Memory B cell (primary cell): ENCODE measurements at regions not wholly inside any gene's neighbourhood (a gene's known extent, or its start where the extent isn't known, plus 50 kb on each side); places are given as distances from the start of the nearest gene placed in this dataset.
"Not testable (repeated sequence)": the region's sequence is repeated elsewhere in the genome, so short reads cannot be mapped to it uniquely, and the experiment has no call there.

Source experiments
- ATAC-seq: fragments of 150-1000 bp; cut with Tn5 transposase; 2 replicates; pipeline ENCODE4 v1.10.0; 2021; ENCODE audit warnings: low read depth, mild to moderate bottlenecking, moderate library complexity
- DNase-seq, 2 donors: peaks; one replicate each; pipeline ENCODE4 v3.0.0; 2022; ENCODE audit warnings: low spot score in 2 of 2
- H3K27ac Mint-ChIP-seq: one replicate; pipeline ENCODE4 v1.8.0; 2022; ENCODE audit warnings: mild to moderate bottlenecking, moderate library complexity, mixed read lengths
- H3K27me3 Mint-ChIP-seq: one replicate; pipeline ENCODE4 v1.8.0; 2022; ENCODE audit warnings: mixed read lengths
- H3K36me3 Mint-ChIP-seq: one replicate; pipeline ENCODE4 v1.8.0; 2022; ENCODE audit warnings: mild to moderate bottlenecking, mixed read lengths
- H3K4me1 Mint-ChIP-seq: one replicate; pipeline ENCODE4 v1.8.0; 2022; ENCODE audit warnings: mixed read lengths
- H3K4me3 Mint-ChIP-seq: one replicate; pipeline ENCODE4 v1.8.0; 2022; ENCODE audit warnings: mild to moderate bottlenecking, moderate library complexity, mixed read lengths
- H3K9me3 Mint-ChIP-seq: one replicate; pipeline ENCODE4 v1.8.0; 2022; ENCODE audit warnings: mixed read lengths

GRCh38 chr1:194071205-194071604 lies 884.8 kb upstream of the B3GALT2 start:
- Mint-ChIP-seq H3K27ac (no peak overlapping the region), H3K27me3 (no peaks in the 10 kb centered on the region), H3K36me3 (no peaks in the 10 kb centered on the region), H3K4me3 (no peak overlapping the region), H3K4me1 (no peaks in the 10 kb centered on the region), H3K9me3 (no peaks in the 10 kb centered on the region)
- no peak for DNase-seq
- ATAC-seq, result no peak

DNA sequence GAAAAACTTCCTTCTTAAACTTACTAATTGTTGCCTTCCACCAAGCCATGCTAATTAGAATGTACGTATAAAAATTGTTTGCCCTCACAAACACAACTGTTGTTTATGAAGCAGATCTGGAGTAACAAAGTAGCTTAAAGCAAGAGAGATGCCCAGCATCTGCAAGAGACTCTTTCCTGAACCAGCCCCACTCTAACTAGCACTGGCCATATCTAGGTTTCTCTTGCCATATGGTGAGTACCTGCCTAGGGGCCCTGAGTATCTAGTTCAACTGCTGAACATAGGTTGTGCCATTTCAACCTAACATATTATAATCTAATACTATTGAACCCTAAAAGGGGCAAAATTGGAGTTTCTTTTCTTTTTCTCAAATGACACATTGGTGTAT lies 883.4 kb upstream of the B3GALT2 start:
- DNase-seq (no peak), ATAC-seq (no peak)
- Mint-ChIP-seq H3K9me3 (peaks cover 1% of the 10 kb centered on the region), H3K36me3 (no peaks in the 10 kb centered on the region), H3K4me1 (no peaks in the 10 kb centered on the region), H3K4me3 (no peak overlapping the region), H3K27ac (no peak overlapping the region), H3K27me3 (no peaks in the 10 kb centered on the region)

DNA sequence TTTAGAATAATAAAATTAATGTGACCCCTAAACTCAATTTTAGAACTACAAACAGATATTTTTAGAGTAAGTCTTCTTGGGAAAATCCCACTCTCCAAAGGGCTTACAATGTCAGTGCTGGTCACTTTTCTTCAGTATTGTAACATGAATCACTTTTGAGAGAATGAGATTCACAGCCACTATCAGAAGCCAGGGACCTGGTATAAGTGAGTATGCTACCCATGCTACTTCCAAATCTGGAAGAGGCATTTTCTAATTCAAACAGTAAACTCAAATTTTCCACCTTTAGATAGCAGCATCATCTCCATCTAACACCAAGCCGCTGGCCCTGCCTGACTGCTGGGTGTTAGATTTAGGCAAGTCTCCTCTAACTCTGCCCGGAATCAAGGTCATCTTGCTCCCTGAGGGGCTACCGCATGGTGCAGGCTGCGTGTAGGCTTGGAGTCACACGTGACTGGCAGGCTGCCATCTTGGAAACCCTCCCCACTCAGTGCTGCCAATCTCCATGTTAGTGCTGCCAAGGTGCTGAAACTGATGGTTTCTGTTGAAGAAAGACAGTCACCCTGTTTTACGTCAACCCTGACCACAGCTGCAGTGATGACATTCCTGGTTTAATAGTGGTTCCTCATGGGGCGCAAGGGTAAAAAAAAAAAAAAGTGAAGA lies 882.9 kb upstream of the B3GALT2 start:
- Mint-ChIP-seq H3K27me3 (no peaks in the 10 kb centered on the region), H3K9me3 (peaks cover 1% of the 10 kb centered on the region), H3K27ac (no peak overlapping the region), H3K36me3 (no peaks in the 10 kb centered on the region), H3K4me1 (no peaks in the 10 kb centered on the region), H3K4me3 (no peak overlapping the region)
- ATAC-seq (no peak), DNase-seq (no peak)

- Mint-ChIP-seq H3K4me3 (no peak overlapping the region), H3K27me3 (no peaks in the 10 kb centered on the region), H3K27ac (no peak overlapping the region), H3K9me3 (peaks cover 1% of the 10 kb centered on the region), H3K36me3 (no peaks in the 10 kb centered on the region), H3K4me1 (no peaks in the 10 kb centered on the region)
- ATAC-seq, result no peak
- DNase-seq, result no peak
Measured at GRCh38 chr1:194068446-194069167, 882.2 kb upstream of the B3GALT2 start.

DNA sequence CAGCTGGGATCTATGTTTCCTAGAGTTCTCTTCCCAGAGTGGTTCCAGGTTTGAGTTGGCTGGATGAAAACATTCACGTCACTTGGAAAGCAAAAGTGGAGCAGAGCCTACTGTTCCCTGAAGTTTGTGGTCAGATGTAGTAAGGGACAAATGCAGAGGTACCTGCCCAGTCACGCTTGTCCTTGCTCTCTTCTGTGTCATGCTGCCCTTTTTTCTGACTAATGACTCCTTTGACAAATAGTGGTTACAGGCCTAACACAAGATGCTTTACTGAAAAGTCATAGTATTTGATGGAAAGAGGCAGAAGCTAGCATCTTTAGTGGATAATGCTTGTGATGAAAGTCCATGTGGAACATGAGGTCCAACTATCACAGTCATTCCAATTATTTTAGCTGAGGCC lies 881.4 kb upstream of the B3GALT2 start:
- no peak for DNase-seq
- Mint-ChIP-seq H3K36me3 (no peaks in the 10 kb centered on the region), H3K27ac (no peak overlapping the region), H3K4me1 (no peaks in the 10 kb centered on the region), H3K27me3 (no peaks in the 10 kb centered on the region), H3K9me3 (peaks cover 1% of the 10 kb centered on the region), H3K4me3 (no peak overlapping the region)
- ATAC-seq, result no peak

DNA sequence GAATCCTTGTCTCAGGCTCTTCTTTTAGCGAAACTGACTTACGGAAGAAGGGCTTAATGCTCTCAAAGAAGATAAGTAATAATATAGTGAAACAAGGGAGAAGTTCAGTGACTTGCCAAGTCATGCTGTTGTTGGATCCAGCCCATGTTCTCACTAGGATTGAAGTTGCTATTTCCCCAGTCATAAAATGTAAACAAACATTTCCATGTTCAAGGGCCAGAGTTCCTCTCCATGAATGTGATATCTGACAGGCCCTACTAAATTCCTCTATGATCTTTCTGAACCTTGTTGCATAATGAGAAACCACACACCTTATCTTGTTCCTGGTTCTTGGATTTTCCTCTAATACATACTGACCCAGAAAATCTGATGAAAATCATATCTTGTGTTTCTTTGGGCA lies 876.5 kb upstream of the B3GALT2 start:
- no peak for ATAC-seq

GRCh38 chr1:194062526-194062925 lies 876.1 kb upstream of the B3GALT2 start:
- peaks cover 1% of the 10 kb centered on the region for H3K9me3 Mint-ChIP-seq
- no peaks in the 10 kb centered on the region for H3K36me3 Mint-ChIP-seq
- peaks cover 3% of the 10 kb centered on the region for H3K27me3 Mint-ChIP-seq
- ATAC-seq (no peak), DNase-seq (no peak)
- H3K27ac Mint-ChIP-seq, result no peak overlapping the region
- no peak overlapping the region for H3K4me3 Mint-ChIP-seq
- no peaks in the 10 kb centered on the region for H3K4me1 Mint-ChIP-seq

More for the DNA sequence above, 876.5 kb upstream of the B3GALT2 start:
- no peak for DNase-seq
- Mint-ChIP-seq H3K36me3 (no peaks in the 10 kb centered on the region), H3K27me3 (peaks cover 3% of the 10 kb centered on the region), H3K4me1 (no peaks in the 10 kb centered on the region), H3K4me3 (no peak overlapping the region), H3K9me3 (peaks cover 1% of the 10 kb centered on the region), H3K27ac (no peak overlapping the region)

- Mint-ChIP-seq H3K27ac (no peak overlapping the region), H3K4me3 (no peak overlapping the region), H3K4me1 (no peaks in the 10 kb centered on the region), H3K27me3 (peaks cover 3% of the 10 kb centered on the region), H3K36me3 (no peaks in the 10 kb centered on the region), H3K9me3 (peaks cover 1% of the 10 kb centered on the region)
- ATAC-seq (no peak), DNase-seq (no peak)
Measured at GRCh38 chr1:194060481-194060880, 874.1 kb upstream of the B3GALT2 start.

DNA sequence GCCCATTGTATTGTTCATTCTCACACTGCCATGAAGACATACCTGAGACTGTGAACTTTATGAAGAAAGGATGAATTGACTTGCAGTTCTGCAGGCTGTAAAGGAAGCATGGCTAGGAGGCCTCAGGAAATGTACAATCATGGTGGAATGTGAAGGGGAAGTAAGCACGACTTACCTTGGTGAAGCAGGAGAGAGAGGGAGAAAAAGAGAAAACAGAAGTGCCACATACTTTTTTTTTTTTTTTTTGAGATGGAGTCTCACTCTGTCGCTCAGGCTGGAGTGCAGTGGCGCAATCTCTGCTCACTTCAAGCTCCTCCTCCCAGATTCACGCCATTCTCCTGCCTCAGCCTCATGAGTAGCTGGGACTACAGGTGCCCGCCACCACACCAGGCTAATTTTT lies 871.9 kb upstream of the B3GALT2 start:
- H3K36me3 Mint-ChIP-seq, result not testable (repeated sequence)

GRCh38 chr1:194056169-194056568 lies 869.8 kb upstream of the B3GALT2 start:
- no peak overlapping the region for H3K27ac Mint-ChIP-seq
- H3K9me3 Mint-ChIP-seq, result no peaks in the 10 kb centered on the region
- no peaks in the 10 kb centered on the region for H3K36me3 Mint-ChIP-seq
- H3K4me3 Mint-ChIP-seq, result no peak overlapping the region
- H3K4me1 Mint-ChIP-seq, result no peaks in the 10 kb centered on the region
- peaks cover 3% of the 10 kb centered on the region for H3K27me3 Mint-ChIP-seq
- no peak for ATAC-seq
- DNase-seq, result no peak

More for the DNA sequence above, 871.9 kb upstream of the B3GALT2 start:
- H3K4me1 Mint-ChIP-seq, H3K9me3 Mint-ChIP-seq, DNase-seq, H3K4me3 Mint-ChIP-seq, H3K27me3 Mint-ChIP-seq, ATAC-seq, H3K27ac Mint-ChIP-seq: not testable (repeated sequence)

GRCh38 chr1:194055536-194055935 lies 869.1 kb upstream of the B3GALT2 start:
- no peak overlapping the region for H3K4me3 Mint-ChIP-seq
- no peak overlapping the region for H3K27ac Mint-ChIP-seq
- H3K36me3 Mint-ChIP-seq, result no peaks in the 10 kb centered on the region
- DNase-seq, result no peak
- no peaks in the 10 kb centered on the region for H3K9me3 Mint-ChIP-seq
- H3K4me1 Mint-ChIP-seq, result no peaks in the 10 kb centered on the region
- no peak for ATAC-seq
- peaks cover 3% of the 10 kb centered on the region for H3K27me3 Mint-ChIP-seq

- H3K4me3 Mint-ChIP-seq, result no peak overlapping the region
- H3K4me1 Mint-ChIP-seq, result no peaks in the 10 kb centered on the region
- no peak overlapping the region for H3K27ac Mint-ChIP-seq
- peaks cover 3% of the 10 kb centered on the region for H3K27me3 Mint-ChIP-seq
- DNase-seq (no peak), ATAC-seq (no peak)
- H3K36me3 Mint-ChIP-seq, result no peaks in the 10 kb centered on the region
- no peaks in the 10 kb centered on the region for H3K9me3 Mint-ChIP-seq
Measured at GRCh38 chr1:194052514-194053338, 866.3 kb upstream of the B3GALT2 start.

DNA sequence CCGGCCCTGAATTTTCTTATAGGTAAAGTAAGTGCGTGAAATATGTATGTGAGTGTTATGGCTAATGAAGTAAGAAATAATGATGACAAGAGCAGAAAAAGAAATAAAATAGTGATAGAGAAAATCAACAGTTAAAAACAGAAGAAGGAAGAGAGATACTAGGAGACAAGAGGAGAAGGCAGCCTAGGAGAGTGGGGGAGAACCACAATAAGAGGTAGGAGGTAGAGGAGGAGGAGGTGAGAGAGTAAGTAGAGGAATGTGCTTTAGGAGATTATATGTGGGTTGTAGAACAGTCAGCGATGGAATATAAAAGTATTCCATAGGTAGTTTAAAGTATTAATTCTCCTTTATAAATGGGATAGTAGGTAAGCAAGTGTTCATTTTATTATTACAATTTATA lies 861.5 kb upstream of the B3GALT2 start:
- Mint-ChIP-seq H3K4me1 (no peaks in the 10 kb centered on the region), H3K9me3 (no peaks in the 10 kb centered on the region), H3K36me3 (no peaks in the 10 kb centered on the region), H3K4me3 (no peak overlapping the region), H3K27ac (no peak overlapping the region), H3K27me3 (peaks cover 3% of the 10 kb centered on the region)
- DNase-seq, result no peak
- ATAC-seq, result no peak

DNA sequence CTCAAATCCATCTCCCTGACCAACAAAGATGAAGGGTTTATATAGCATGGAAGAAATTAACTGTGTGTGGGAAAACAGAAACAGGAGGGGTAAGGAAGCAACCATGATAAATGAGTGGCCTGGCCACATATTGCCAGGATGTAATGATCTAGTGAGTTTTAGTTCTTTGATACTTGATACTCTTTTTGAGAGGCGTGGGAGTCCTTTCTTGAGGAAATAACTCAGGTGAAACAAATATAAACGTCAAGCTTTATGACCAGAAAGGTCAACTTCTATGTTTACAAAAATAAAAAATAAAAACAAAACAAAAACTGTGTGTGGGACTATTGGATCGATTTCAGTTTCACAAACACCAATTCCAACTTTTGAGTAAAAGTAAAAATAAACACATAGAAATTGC lies 860.8 kb upstream of the B3GALT2 start:
- no peak for DNase-seq
- Mint-ChIP-seq H3K27ac (no peak overlapping the region), H3K4me1 (no peaks in the 10 kb centered on the region), H3K36me3 (no peaks in the 10 kb centered on the region), H3K27me3 (peaks cover 3% of the 10 kb centered on the region), H3K9me3 (no peaks in the 10 kb centered on the region), H3K4me3 (no peak overlapping the region)
- ATAC-seq, result no peak
